ENCODE measurements at regions not wholly inside any gene's neighbourhood (a gene's known extent, or its start where the extent isn't known, plus 50 kb on each side); places are given as distances from the start of the nearest gene placed in this dataset.

- no peak overlapping the region for H3K9ac ChIP-seq (ENCODE audit: low read length)
- no peak overlapping the region for H2AFZ ChIP-seq (ENCODE audit: low read length)
Observed at GRCh38 chr2:150589681-150590080, 102.2 kb upstream of the RND3 start.

GRCh38 chr2:150588506-150588870, 101.0 kb upstream of the RND3 start:
- Histone ChIP-seq H3K79me2 (ENCODE audit: insufficient read depth, low read length) (no peaks in the 10 kb centered on the region), H2AFZ (ENCODE audit: low read length) (no peak overlapping the region), H3K4me3 (ENCODE audit: low read depth, low read length, poor library complexity, severe bottlenecking) (no peak overlapping the region), H3F3A (ENCODE audit: insufficient read depth, low read length) (no peaks in the 10 kb centered on the region), H3K4me2 (ENCODE audit: low read length) (no peak overlapping the region), H3K9me2 (ENCODE audit: low read depth, low read length) (no peaks in the 10 kb centered on the region), H3K4me1 (ENCODE audit: insufficient read depth, low read length, severe bottlenecking) (no peaks in the 10 kb centered on the region), H3K36me3 (ENCODE audit: insufficient read depth, low read length) (no peaks in the 10 kb centered on the region), H3K27ac (ENCODE audit: low read depth, low read length, poor library complexity, severe bottlenecking) (no peak overlapping the region), H3K9me3 (ENCODE audit: low read length) (no peaks in the 10 kb centered on the region), H3K9ac (ENCODE audit: low read length) (no peak overlapping the region), H3K27me3 (ENCODE audit: insufficient read depth, low read length) (no peaks in the 10 kb centered on the region), H4K20me1 (ENCODE audit: insufficient read depth, low read length) (no peaks in the 10 kb centered on the region)
- TF ChIP-seq CTCF (IDR thresholded peaks at IDR 0.05; ENCODE audit: low read length) = no peak

More at GRCh38 chr2:150589681-150590080, 102.2 kb upstream of the RND3 start:
- TF ChIP-seq EZH2 (IDR thresholded peaks at IDR 0.05; ENCODE audit: borderline replicate concordance, low read length) = no peak
- H4K20me1 ChIP-seq (ENCODE audit: insufficient read depth, low read length) = no peaks in the 10 kb centered on the region
- H3K36me3 ChIP-seq (ENCODE audit: insufficient read depth, low read length) = no peaks in the 10 kb centered on the region
- no peaks in the 10 kb centered on the region for H3F3A ChIP-seq (ENCODE audit: insufficient read depth, low read length)
- no peak overlapping the region for H3K4me2 ChIP-seq (ENCODE audit: low read length)
- H3K9me3 ChIP-seq (ENCODE audit: low read length) = no peaks in the 10 kb centered on the region
- H3K4me3 ChIP-seq (ENCODE audit: low read depth, low read length, poor library complexity, severe bottlenecking) = no peak overlapping the region
- H3K27ac ChIP-seq (ENCODE audit: low read depth, low read length, poor library complexity, severe bottlenecking) = no peak overlapping the region
- H3K9me2 ChIP-seq (ENCODE audit: low read depth, low read length) = no peaks in the 10 kb centered on the region
- H3K27me3 ChIP-seq (ENCODE audit: insufficient read depth, low read length) = no peaks in the 10 kb centered on the region
- no peaks in the 10 kb centered on the region for H3K4me1 ChIP-seq (ENCODE audit: insufficient read depth, low read length, severe bottlenecking)
- H3K79me2 ChIP-seq (ENCODE audit: insufficient read depth, low read length) = no peaks in the 10 kb centered on the region

DNA sequence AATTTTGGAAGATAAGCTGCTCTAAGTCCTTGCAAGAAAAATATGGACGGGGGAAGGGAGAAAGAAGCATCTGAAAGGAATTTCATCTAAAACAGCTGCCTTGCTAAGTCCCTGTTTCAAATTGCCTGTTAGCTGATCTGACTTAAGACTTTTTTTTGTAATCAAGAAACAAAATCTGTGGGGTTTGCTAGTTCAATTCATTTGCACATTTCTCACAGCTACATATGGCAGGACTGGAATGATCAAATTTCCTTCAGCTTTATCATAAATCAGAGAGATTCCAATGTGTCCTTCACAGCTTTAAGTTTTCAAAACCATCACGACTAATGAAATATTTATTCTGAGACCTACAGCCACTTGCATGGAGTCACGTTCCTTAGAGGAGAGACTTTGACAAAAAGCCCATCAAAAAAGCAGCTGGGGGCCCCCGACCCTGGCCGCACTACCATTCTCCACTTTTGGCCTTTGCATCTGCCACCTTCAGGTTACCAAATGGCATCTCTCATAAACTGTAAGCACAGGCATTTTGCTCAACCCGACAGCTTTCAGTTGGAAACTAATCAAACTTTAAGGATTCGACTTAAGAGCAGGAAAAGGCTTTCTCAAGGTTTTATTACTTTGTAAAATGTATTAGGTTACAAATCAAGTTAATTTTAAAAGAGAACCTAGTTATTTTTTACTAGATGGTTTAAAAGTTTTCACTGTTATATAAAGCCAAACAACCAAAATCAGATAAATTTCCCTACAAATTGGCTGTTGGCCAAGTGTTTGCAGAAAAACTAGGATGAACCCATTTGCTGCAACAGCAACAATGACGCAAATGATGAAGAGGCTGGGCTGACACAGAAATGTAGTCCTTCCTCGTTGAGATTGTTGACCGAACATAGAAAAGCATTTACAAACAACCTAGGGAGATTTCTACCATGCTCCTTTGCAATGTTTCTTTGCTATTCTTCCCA, 100.4 kb upstream of the RND3 start:
- Histone ChIP-seq H3K79me2 (ENCODE audit: insufficient read depth, low read length) (no peaks in the 10 kb centered on the region), H3F3A (ENCODE audit: insufficient read depth, low read length) (no peaks in the 10 kb centered on the region), H4K20me1 (ENCODE audit: insufficient read depth, low read length) (no peaks in the 10 kb centered on the region), H3K36me3 (ENCODE audit: insufficient read depth, low read length) (no peaks in the 10 kb centered on the region), H3K27ac (ENCODE audit: low read depth, low read length, poor library complexity, severe bottlenecking) (no peak overlapping the region), H3K4me2 (ENCODE audit: low read length) (no peak overlapping the region), H3K9ac (ENCODE audit: low read length) (no peak overlapping the region), H3K9me3 (ENCODE audit: low read length) (no peaks in the 10 kb centered on the region), H2AFZ (ENCODE audit: low read length) (no peak overlapping the region), H3K27me3 (ENCODE audit: insufficient read depth, low read length) (no peaks in the 10 kb centered on the region), H3K4me3 (ENCODE audit: low read depth, low read length, poor library complexity, severe bottlenecking) (no peak overlapping the region), H3K9me2 (ENCODE audit: low read depth, low read length) (no peaks in the 10 kb centered on the region), H3K4me1 (ENCODE audit: insufficient read depth, low read length, severe bottlenecking) (no peaks in the 10 kb centered on the region)
- TF ChIP-seq EZH2 (IDR thresholded peaks at IDR 0.05; ENCODE audit: borderline replicate concordance, low read length) = no peak
- no peak for TF ChIP-seq CTCF (IDR thresholded peaks at IDR 0.05; ENCODE audit: low read length)

GRCh38 chr2:150586858-150587257, 99.4 kb upstream of the RND3 start:
- H3K36me3 ChIP-seq (ENCODE audit: insufficient read depth, low read length) = no peaks in the 10 kb centered on the region
- H3K79me2 ChIP-seq (ENCODE audit: insufficient read depth, low read length) = no peaks in the 10 kb centered on the region
- H3K4me1 ChIP-seq (ENCODE audit: insufficient read depth, low read length, severe bottlenecking) = no peaks in the 10 kb centered on the region
- H3K9ac ChIP-seq (ENCODE audit: low read length) = no peak overlapping the region
- no peak overlapping the region for H3K27ac ChIP-seq (ENCODE audit: low read depth, low read length, poor library complexity, severe bottlenecking)
- H3K9me3 ChIP-seq (ENCODE audit: low read length) = no peaks in the 10 kb centered on the region
- TF ChIP-seq EZH2 (IDR thresholded peaks at IDR 0.05; ENCODE audit: borderline replicate concordance, low read length) (no peak), CTCF (IDR thresholded peaks at IDR 0.05; ENCODE audit: low read length) (no peak)
- H3K4me2 ChIP-seq (ENCODE audit: low read length) = no peak overlapping the region
- no peaks in the 10 kb centered on the region for H3K9me2 ChIP-seq (ENCODE audit: low read depth, low read length)
- no peaks in the 10 kb centered on the region for H3F3A ChIP-seq (ENCODE audit: insufficient read depth, low read length)
- no peak overlapping the region for H3K4me3 ChIP-seq (ENCODE audit: low read depth, low read length, poor library complexity, severe bottlenecking)
- H3K27me3 ChIP-seq (ENCODE audit: insufficient read depth, low read length) = no peaks in the 10 kb centered on the region
- no peaks in the 10 kb centered on the region for H4K20me1 ChIP-seq (ENCODE audit: insufficient read depth, low read length)
- H2AFZ ChIP-seq (ENCODE audit: low read length) = no peak overlapping the region
